Gastrocnemius medialis (tissue), 4 donors: ENCODE measurements at regions not wholly inside any gene's neighbourhood (a gene's known extent, or its start where the extent isn't known, plus 50 kb on each side); places are given as distances from the start of the nearest gene placed in this dataset.

Source experiments
- ATAC-seq, 2 donors: fragments of 150-250 bp; one replicate each; pipeline ENCODE4 v1.9.1; 2016
- DNase-seq, 2 donors: peaks; one replicate each; pipeline ENCODE4 v3.0.0-alpha.2; 2019
- H3K27ac ChIP-seq, 4 donors: fragments of 200-600 bp; sonication (generic); 1 replicate in 1 of 4; 2 replicates in 3 of 4; pipeline ENCODE4 v1.5.1; 2016 to 2018; ENCODE audit warnings: mild to moderate bottlenecking in 2 of 4, moderate library complexity in 1 of 4
- H3K27me3 ChIP-seq, 3 donors: fragments of 200-600 bp; sonication (generic) in 2 of 3; 1 replicate in 1 of 3; 2 replicates in 2 of 3; pipeline versions ENCODE4 v1.5.1 to v1.6.0; 2016 to 2019; ENCODE audit warnings: mild to moderate bottlenecking in 1 of 3, moderate library complexity in 1 of 3
- H3K36me3 ChIP-seq, 2 donors: fragments of 200-600 bp; sonication (generic) in 1 of 2; one replicate each; pipeline ENCODE4 v1.5.1; 2017 to 2018
- H3K4me1 ChIP-seq, 2 donors: fragments of 200-600 bp; sonication (generic) in 1 of 2; one replicate each; pipeline ENCODE4 v1.5.1; 2016 to 2017; ENCODE audit warnings: mild to moderate bottlenecking in 2 of 2
- H3K4me3 ChIP-seq, 4 donors: fragments of 200-600 bp; sonication (generic) in 3 of 4; 1 replicate in 1 of 4; 2 replicates in 3 of 4; pipeline ENCODE4 v1.5.1; 2016 to 2019; ENCODE audit warnings: mild to moderate bottlenecking in 2 of 4
- H3K9me3 ChIP-seq, 3 donors: fragments of 200-600 bp; sonication (generic) in 2 of 3; 1 replicate in 1 of 3; 2 replicates in 2 of 3; pipeline ENCODE4 v1.5.1; 2016 to 2019
- CTCF ChIP-seq, 5 experiments: fragments of 450-650 bp in 3 of 5; fragments of 200-600 bp in 2 of 5; sonication (generic) in 2 of 5; IDR thresholded peaks in 4 of 5; conservative IDR thresholded peaks in 1 of 5; 1 replicate in 4 of 5; 2 replicates in 1 of 5; pipeline ENCODE4 v1.5.1; 2016 to 2019; ENCODE audit warnings: antibody characterized with exemption in 5 of 5, mild to moderate bottlenecking in 3 of 5, moderate library complexity in 3 of 5
- POLR2A ChIP-seq, 2 donors: fragments of 450-650 bp; IDR thresholded peaks; one replicate each; pipeline ENCODE4 v1.6.1; 2017; ENCODE audit warnings: antibody characterized with exemption in 2 of 2, mild to moderate bottlenecking in 2 of 2, moderate library complexity in 2 of 2
- in situ Hi-C, 4 donors: fragments of 200-750 bp; cut with MboI; loops; one replicate each; pipeline versions ENCODE4 v1.15.0 to v1.8.0; 2017; ENCODE audit warnings: low sequenced_read_pairs in 4 of 4
- intact Hi-C: fragments of 100-400 bp; cut with DNase I; formaldehyde crosslinking; loops from one replicate; pipeline ENCODE4 v1.15.1; 2023; ENCODE audit warnings: low total_unique reads

GRCh38 chr19:32289566-32290210 is 55.7 kb upstream of the ZNF507 start:
- no peak for DNase-seq
- in situ Hi-C loops, result no loop called here
- no peak for ATAC-seq
- Histone ChIP-seq H3K4me1 (no peaks in the 10 kb centered on the region), H3K27me3 (no peaks in the 10 kb centered on the region), H3K4me3 (no peak overlapping the region), H3K27ac (no peak overlapping the region), H3K36me3 (no peaks in the 10 kb centered on the region), H3K9me3 (no peaks in the 10 kb centered on the region)
- TF ChIP-seq CTCF (IDR thresholded peaks at IDR 0.05 in 4 of 5, conservative IDR thresholded peaks at IDR 0.05 in 1 of 5) (no peak), POLR2A (IDR thresholded peaks at IDR 0.05) (no peak)
- intact Hi-C loops, result no loop called here

- Histone ChIP-seq H3K27ac (no peak overlapping the region), H3K27me3 (no peaks in the 10 kb centered on the region), H3K4me1 (no peaks in the 10 kb centered on the region), H3K36me3 (no peaks in the 10 kb centered on the region), H3K4me3 (no peak overlapping the region), H3K9me3 (no peaks in the 10 kb centered on the region)
- intact Hi-C loops (no loop called here), in situ Hi-C loops (no loop called here)
- ATAC-seq, result no peak
- no peak for DNase-seq
- no peak for TF ChIP-seq CTCF (IDR thresholded peaks at IDR 0.05 in 4 of 5, conservative IDR thresholded peaks at IDR 0.05 in 1 of 5)
- TF ChIP-seq POLR2A (IDR thresholded peaks at IDR 0.05), result no peak
Observed at GRCh38 chr19:32291876-32292275, 53.5 kb upstream of the ZNF507 start.

- no peaks in the 10 kb centered on the region for H3K9me3 ChIP-seq
- DNase-seq (no peak), ATAC-seq (no peak)
- in situ Hi-C loops, result no loop called here
- intact Hi-C loops, result no loop called here
- no peaks in the 10 kb centered on the region for H3K27me3 ChIP-seq
- H3K4me1 ChIP-seq, result no peaks in the 10 kb centered on the region
- H3K4me3 ChIP-seq, result no peak overlapping the region
- H3K27ac ChIP-seq, result no peak overlapping the region
- no peak for TF ChIP-seq CTCF (IDR thresholded peaks at IDR 0.05 in 4 of 5, conservative IDR thresholded peaks at IDR 0.05 in 1 of 5)
- no peak for TF ChIP-seq POLR2A (IDR thresholded peaks at IDR 0.05)
- no peaks in the 10 kb centered on the region for H3K36me3 ChIP-seq
Observed at GRCh38 chr19:32294871-32295438, 50.5 kb upstream of the ZNF507 start.
